ENCODE measurements at regions not wholly inside any gene's neighbourhood (a gene's known extent, or its start where the extent isn't known, plus 50 kb on each side); places are given as distances from the start of the nearest gene placed in this dataset.

DNA sequence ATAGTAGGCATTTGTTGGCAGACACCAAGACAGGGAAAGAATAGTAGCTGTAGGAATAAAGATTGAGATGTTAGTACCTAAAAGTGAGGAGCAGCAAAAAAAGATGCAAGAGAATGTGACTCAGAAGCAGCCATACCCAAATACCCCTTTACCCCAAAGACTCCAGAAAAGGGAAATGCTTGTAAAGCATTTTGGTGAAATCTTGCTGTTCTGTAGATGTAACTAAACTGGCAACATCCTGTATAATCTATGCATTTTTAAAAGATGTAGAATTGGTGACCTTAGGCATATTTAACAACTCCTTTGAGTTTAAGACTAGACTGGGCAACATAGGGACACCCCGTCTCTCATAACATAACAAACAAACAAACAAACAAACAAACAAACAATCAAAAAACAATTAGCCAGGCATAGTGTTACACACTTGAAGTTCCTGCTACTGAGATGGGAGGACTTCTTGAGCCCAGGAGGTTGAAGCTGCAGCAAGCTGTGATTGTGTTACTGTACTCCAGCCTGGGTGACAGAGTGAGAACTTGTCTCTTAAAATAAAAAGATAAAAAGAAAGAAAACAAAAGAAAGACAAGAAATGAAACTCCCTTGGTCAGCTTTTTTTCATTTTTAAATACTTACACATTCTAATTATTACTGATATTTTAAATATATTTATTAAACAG is 361.5 kb upstream of the KCNH8 start:
- no peak for TF ChIP-seq RCOR1 (IDR thresholded peaks at IDR 0.05; ENCODE audit: insufficient replicate concordance, low read length)
- TF ChIP-seq, protein P1, sequence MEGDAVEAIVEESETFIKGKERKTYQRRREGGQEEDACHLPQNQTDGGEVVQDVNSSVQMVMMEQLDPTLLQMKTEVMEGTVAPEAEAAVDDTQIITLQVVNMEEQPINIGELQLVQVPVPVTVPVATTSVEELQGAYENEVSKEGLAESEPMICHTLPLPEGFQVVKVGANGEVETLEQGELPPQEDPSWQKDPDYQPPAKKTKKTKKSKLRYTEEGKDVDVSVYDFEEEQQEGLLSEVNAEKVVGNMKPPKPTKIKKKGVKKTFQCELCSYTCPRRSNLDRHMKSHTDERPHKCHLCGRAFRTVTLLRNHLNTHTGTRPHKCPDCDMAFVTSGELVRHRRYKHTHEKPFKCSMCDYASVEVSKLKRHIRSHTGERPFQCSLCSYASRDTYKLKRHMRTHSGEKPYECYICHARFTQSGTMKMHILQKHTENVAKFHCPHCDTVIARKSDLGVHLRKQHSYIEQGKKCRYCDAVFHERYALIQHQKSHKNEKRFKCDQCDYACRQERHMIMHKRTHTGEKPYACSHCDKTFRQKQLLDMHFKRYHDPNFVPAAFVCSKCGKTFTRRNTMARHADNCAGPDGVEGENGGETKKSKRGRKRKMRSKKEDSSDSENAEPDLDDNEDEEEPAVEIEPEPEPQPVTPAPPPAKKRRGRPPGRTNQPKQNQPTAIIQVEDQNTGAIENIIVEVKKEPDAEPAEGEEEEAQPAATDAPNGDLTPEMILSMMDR (conservative IDR thresholded peaks at IDR 0.05; ENCODE audit: low read depth, low read length), result no peak
